GM18519 (cell line): ENCODE measurements at regions not wholly inside any gene's neighbourhood (a gene's known extent, or its start where the extent isn't known, plus 50 kb on each side); places are given as distances from the start of the nearest gene placed in this dataset.

Experiments
- ATAC-seq: cut with Tn5 transposase; IDR thresholded peaks from one replicate; pipeline ENCODE4 v1.9.1; 2021; ENCODE audit warnings: mild to moderate bottlenecking, moderate library complexity; ENCODE audit not compliant: unreplicated experiment, low FRiP score

DNA sequence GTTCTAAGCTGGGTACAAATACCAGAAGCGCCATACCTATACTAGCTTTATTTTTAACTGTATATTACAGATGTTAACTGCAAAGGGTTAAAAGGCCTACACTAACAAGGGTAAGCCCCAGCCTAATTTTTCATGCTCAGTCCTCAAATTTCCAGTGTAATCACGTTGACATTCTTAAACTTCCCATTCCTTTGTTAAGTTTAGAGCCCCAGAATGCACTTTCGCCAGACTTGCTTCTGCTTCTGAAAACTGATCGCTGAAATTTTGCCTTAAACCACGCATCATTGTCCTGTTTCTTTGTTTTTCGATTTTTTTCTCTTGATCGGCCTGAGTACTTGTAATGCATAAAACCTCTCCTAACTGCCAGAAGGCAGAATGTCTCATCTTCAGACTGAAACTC lies 2141.9 kb upstream of the AGA start:
- no peak for ATAC-seq

DNA sequence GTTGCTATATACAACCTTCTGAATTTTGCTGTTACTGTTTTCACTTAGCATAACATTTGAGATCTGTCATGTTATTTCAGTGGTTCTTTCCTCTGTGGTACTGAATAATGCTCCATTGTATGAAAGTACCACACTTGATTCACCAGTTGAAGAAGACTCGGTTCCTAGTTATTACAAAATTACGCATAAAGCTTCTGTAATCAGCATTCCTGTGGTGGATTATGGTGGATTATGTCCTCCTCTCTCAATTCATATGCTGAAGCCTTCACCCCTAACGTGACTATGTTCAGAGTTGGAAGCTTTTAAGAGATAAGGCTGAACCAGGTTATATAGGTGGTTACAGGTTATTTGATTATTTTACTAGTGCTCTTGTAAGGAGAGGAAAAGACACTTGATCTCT lies 2143.5 kb upstream of the AGA start:
- ATAC-seq = no peak

DNA sequence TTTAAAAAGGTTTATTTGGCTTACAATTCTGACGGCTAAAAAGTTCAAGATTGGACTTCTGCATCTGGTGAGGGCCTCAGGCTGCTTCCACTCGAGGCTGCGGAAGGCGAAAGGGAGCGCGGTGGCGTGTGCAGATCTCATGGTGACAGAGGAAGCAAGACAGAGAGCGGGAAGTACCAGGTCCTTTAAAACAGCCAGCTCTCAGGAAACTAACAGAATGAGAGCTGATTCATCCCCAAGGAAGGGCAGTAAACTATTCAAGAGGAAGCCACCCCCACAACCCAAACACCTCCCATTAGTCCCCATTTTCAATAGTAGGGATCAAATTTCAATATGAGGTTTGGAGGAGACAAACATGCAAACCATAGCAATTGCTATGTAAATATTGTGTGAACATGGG lies 2144.2 kb upstream of the AGA start:
- ATAC-seq = no peak

DNA sequence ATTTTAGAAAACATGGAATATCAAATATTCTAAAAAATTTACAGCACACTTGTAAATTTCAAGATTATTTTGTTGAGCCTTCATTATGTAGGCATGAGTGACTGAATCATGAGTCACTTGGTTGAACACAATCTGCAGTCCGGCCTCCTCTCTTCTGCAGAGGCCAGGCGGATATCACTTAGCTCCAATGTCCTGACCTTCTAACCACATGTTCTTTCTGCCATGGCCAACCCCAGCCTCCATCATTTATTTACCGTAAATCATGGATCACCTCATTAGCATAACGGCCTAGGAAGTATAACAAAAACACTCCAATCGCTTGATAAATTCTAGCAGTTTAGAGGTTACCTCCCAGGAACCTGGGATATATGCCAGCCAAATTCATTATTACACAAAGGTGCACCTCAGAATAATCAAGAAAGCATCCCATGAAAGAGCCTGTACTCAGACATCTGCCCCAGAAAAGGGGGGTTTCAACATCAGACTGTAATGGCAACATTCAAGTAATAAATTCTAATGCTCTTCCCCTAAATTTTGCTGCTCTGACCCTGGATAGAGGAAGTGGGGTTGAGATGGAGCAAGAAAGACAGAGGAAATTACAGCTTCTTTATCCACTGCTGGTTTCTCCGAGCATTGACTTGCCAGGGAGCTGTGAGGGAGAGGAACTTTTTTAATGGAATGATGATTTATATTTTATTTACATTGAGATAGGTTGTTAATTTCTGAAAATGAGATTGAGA lies 2153.6 kb upstream of the AGA start:
- no peak for ATAC-seq

DNA sequence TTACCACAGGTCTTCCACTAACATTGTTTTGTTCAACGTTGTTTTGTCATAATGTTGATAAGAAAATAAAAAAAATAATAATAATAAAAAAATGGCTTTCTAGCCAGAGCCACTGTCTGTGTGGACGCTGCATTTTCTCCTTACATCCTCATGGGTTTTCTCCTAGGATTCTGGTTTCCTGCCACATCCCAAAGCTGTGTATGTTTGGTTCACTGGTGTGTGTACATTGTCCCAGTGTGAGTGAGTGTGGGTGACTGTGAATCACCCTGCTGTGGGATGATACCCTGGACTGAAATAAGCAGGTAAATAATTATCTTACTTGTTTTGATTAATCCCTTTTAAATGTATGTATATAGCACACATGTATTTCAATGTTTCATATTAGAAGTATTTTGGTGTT lies 2154.4 kb upstream of the AGA start:
- ATAC-seq = no peak

DNA sequence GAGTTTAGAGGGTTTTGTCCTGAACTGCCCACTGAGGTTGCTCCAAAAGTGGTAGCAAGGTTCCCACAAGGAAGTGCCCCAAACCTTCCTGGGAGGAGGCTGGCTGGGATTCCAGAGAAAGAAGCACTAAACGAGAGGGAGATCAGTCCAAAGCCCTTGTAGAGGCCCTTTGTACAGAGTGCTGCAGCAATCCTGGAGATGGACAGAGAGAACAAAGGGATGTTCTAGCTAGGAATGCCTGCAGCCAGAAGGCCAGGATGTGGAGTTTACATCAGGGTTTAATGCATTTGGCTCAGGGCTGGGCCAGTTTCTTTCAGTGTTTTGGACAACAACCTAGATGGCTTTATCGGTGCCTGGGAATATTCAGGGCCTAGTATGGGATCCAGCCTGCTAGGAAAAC lies 2155.1 kb upstream of the AGA start:
- ATAC-seq = no peak

DNA sequence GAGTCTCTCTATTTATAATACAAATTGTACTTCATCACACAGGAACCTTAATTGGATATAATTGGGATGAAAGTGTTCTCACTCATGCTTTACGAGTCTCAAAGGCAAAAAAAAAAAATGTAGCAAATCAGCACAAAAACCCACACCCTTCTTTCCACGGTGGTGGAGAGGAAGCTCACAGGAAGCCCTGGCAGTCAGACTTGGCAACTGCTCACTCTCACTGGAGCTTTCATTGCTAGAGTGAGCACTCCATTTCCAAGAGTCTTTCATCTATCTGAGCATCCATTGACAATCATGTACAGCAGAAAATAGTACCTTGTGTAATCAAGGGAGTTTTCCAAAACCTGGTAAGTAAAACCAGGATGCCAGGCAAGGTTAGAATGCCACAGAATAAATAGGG lies 2159.4 kb upstream of the AGA start:
- ATAC-seq = no peak

DNA sequence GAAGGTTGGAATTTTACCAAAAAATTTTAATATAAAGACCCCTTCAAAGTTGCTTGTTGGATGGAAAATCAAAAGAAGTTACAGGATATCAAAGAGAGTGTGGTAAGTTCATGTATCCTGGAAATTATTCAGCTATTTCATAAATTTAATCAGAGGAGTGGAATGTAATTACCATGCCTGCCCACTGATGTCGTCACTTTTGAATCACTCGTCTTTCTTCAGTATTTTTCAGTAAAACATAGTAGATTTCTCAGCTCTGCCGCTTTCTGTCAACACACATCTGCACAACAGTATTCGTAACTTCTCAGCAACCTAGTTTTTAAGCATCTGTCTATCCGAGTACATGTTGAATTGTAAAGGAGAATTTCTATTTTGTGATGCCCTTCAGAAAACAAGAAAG lies 2163.0 kb upstream of the AGA start:
- no peak for ATAC-seq

DNA sequence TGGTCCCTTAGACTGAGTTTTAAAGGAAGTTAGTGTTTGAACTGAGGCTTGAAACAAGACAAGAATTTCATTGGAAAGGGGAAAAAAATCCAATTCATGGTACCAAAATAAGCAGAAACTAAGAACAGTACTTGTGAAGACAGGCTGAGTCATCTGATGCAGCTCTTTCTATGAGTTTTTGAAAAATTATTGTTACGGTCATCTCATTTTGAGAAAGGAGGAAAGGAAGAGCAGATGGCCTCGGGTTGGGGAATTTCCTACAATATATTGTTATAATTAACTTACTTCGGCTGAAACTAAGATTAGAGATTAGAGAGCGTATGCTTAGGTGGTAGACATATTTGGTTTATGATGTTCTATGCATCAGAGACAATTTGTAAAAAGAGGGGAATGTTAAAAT lies 2164.8 kb upstream of the AGA start:
- ATAC-seq = no peak

DNA sequence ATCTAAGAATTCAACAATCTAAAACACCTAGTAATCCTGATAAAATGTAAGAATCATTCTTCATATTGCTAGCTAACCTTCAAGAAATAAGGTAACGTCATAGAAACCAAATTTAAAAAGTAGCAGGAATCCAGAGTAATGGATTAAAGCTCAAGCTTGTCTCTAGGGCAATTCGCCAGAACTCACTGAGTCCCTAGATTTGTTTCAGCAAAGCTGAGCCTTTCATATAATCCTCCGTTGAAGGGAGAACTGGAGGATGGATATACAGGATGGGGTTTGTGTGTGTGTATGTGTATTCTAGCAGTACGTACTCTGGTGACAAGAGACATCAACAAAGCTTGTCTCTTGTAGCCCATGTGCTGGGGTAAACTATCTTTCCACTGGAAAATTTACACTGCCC lies 2173.5 kb upstream of the AGA start:
- no peak for ATAC-seq

DNA sequence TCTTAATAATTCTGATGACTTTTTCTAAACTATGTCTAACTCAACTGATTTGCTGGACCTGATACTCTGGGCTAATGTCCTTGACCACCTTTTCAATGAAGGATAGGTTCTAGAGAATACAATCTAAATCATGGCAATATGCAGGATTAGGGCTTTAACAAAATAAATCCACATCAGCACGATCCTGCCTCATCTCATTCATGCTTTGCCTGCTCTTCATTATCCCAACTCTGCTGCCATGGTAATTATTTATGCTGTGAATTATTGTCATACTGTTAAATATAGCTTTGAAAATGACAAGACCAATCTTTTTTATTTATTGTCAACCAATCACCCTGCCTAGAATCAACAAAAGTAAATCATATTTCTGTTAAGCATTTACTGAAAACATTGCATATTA lies 2176.7 kb upstream of the AGA start:
- ATAC-seq = no peak

DNA sequence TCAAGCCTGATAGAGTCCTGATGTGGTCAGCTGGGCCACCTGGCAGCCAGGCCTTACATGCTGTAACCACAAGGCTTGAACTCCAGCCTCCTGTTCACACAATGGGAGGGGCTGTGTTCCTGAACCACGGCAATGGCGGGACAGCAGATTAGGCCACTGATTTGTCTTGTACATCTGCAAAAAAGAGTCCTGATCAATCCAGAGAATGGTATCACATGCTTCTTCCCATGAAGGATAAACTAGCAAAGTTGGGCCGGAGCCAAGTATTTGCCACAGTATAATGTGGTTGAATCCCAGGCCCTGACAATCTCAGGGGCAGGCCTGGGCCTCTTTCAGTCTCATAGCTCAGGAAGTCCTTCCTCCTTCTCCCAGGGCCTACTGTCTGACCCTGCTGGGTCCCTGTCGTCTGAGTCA lies 2182.5 kb upstream of the AGA start:
- no peak for ATAC-seq

DNA sequence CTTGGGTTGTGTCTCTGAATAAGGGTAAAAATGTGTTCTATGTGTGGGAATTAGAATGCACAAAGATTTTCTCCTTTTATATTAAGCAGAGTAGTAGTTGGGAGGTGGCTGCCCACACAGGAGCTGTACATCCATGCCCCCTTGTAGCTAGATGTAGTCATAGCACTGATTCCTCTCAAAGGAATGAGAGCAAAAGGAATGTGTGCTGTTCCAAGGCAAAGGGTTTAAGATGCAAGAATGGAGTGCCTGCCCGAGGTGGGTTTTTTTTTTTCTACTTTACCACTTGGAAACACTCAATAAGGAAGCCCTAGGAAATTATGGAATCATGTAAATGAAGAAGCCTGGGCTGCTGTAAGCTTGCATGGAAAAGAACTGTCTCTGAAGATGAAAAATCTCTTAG lies 2183.2 kb upstream of the AGA start:
- no peak for ATAC-seq

DNA sequence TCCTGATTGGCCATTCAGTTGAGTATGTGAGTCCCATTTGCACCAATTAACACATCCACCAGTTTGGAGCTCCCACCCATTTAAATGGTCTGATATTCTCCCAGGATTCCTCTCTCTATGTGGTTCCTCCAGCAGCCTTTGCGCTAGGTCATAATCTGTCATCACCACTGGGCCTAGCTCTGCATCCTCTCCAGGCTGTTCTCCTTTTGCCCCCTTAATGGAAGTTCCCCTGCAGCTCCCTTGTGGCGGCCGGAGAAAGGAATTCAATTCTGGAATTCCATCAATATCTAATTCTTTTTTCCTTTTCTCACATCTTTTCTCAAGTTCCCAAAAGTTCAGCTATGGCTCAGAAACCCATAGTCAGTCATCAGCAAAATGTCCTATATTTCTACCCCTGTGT lies 2184.4 kb upstream of the AGA start:
- no peak for ATAC-seq

DNA sequence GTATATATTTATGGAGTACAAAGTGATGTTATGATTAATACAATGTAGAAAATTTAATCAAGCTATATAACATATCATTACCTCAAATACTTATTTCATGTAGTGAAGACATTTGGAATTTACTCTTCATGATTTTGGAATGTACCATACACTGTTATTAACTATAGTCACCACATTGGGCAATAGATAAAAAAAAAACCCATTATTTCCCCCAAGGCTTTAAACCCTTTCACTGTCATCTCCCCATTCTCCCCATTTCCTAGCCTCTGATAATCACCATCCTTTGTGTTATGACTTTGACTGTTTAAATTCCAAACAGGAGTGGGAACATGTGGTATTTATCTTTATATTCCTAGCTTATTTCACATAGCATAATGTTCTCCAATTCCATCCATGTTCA lies 2189.1 kb upstream of the AGA start:
- no peak for ATAC-seq

DNA sequence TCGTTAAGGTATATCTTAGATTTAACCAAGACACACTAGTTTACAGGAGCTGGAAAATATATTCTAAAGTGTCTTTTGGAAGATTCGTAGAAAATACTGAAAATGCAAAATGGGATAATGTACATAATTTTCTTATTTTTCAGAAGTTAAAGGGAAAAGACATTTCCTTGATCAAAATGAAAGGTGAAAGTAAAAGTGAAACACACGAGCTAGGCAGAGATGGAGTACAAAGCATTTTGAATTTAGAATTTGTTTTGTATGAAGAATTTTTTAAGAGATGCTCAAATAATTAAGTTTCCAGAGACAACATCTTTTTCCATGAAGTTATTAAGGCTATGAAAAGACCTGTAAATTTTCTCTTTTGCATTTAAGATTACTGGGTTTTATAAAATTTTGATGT lies 2192.6 kb upstream of the AGA start:
- ATAC-seq = no peak

DNA sequence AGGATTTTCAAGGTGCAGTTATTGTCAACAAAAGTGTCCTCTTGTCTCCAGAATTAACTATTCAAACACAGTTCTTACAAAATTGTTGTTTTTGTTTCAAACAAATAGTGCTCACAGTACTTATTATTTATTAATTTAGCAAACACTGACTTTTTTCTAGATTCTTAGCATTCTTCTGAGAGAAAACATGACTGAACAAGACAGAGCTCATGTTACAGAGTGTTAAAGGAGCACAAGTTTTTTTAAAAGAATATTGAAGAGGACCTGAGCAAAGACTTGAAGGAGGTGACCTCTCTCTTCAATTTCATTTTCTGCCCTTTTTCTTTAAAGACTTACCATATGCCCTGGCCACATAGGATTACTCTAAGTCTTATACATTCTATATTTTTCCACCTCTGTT lies 2220.3 kb upstream of the AGA start:
- ATAC-seq = no peak

DNA sequence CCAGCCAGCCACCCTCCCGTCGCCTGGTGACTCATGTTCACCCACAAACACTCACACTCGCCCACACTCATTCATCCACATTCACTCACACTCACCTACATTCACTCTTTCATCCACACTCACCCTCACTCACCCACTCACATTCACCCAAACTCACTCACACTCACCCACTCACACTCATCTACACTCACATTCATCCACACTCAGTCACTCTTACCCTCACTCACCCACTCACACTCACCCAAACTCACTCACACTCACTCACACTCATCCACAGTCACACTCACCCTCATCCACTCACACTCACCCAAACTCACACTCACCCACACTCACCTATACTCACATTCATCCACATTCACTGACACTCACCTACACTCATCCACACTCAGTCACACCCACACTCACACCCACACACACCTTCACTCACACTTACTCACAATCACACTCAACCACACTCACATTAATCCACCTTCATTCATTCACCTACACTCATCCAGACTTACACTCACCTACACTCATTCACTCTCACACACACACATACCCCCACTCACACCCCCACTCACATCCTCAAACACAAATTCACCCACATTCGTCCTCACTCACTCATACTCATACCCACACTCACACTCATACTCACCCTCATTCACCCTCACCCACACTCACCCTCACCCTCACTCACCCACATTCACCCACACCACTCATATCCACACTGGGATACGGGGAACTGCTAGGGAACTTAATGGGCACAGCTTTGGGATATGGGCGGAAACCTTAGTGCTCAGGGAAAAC lies 2221.6 kb upstream of the AGA start:
- no peak for ATAC-seq

DNA sequence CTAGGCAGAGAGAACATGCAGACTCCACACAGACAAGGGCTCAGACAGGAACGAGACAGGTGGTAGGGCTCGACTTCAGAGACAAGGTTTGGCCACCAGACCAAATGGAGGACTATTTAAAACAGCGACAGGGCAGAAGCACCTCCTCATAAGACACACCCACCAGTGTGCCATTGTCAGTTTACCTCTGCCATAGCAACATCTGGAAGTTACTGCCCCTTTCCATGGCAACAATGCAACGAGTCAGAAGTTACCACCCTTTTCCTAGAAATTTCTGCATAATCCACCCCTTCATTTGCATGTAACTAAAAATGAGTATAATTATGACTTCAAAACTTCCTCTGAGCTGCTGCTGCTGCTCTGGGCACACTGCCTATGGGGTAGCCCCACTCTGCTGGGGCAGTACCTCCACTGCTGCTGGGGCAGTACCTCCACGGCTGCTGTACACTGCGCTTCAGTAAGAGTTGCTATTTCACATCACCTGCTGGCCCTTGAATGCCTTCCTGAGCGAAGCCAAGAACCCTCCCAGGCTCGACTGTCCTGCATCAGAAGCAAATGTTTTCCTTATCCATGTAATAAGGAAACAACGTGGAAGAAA lies 2222.3 kb upstream of the AGA start:
- ATAC-seq = no peak

DNA sequence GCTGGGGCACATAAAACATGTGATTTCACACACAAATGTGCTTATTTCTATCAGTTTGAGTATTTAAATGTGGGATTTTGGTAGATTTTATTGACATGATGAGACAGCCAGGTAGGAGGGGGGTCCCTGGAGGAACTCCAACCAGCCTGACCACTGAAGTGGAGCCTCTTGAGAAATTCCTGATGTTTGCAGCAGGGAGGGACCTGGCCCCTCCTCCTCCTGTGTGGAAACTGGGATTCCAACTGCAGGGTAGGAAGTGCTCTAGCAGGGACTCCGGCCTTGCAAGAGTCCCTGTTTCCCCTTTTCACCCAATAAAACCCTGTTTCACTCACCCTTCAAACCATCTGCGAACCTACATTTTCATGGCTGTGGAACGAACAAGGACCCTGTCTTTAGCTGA lies 2224.0 kb upstream of the AGA start:
- no peak for ATAC-seq

DNA sequence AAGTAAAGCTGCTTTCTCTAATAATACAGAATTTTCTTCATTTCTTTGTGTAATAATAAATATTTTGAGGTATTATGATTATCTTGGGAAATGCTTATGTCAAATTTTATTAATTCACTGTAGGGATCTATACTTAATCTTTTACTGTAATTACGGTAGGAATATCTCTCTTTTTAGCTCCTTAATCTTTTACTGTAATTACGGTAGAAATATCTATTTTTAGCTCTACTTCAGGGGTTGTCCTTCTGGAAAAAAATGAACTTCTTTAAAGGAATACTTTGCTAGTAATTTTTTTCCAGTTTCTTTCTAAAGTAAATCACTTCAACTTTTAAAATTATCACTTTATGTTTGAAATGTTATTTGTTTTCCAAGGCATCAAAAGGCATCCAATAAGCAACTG lies 2229.4 kb upstream of the AGA start:
- no peak for ATAC-seq
